H54 (cell line): ENCODE measurements at regions not wholly inside any gene's neighbourhood (a gene's known extent, or its start where the extent isn't known, plus 50 kb on each side); places are given as distances from the start of the nearest gene placed in this dataset.
"Not testable (repeated sequence)": the region's sequence is repeated elsewhere in the genome, so short reads cannot be mapped to it uniquely, and the experiment has no call there.

Experiments
- DNase-seq: peaks from one replicate; pipeline ENCODE4 v3.0.0; 2011; ENCODE audit warnings: low spot score, mixed read lengths; ENCODE audit not compliant: insufficient read length
- FAIRE-seq: peaks from 3 replicates; lab custom pipeline; 2011; peaks lifted over from hg19 to GRCh38; lab: Jason Lieb, UNC
- POLR2A ChIP-seq: IDR thresholded peaks from 2 replicates; pipeline ENCODE4 v1.6.1; 2011; ENCODE audit warnings: low read depth, mild to moderate bottlenecking, low read length

DNA sequence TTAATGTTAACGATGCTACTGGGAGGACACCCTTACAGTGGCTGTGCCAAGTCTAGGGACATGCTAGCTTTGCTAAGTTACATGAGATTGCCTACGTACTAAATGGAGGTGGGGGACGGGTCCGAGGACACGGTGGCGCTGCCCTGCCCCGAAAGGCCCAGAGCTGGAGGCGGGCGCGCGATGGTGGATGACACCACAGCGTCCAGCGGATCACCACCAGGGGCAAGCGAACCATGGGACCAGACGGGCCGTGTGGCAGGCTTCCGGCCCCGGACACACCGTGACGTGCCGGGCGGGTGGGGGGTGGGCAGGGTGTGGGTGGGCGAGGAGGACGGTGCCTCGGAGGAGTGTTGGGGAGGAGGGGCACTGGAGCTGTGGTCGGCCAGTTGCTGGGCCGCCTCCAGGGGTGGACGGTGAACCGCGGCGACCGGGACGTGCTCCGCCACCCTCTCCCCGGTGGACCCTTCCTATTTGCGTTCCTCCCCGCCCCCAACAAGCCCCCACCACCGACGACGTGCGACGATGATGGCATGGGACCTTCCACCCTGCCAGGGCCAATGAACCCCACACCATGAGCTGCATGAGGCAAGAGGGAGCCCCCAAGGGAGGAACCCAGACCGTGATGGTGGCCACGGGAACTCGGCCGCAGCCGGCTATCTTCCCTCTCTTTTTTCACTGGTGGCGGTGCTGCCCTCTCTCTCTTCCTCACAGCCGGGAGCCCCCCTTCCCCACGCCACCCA, 773.3 kb upstream of the DEFB115 start:
- no peak for TF ChIP-seq POLR2A
- FAIRE-seq: no peak
- no peak for DNase-seq

DNA sequence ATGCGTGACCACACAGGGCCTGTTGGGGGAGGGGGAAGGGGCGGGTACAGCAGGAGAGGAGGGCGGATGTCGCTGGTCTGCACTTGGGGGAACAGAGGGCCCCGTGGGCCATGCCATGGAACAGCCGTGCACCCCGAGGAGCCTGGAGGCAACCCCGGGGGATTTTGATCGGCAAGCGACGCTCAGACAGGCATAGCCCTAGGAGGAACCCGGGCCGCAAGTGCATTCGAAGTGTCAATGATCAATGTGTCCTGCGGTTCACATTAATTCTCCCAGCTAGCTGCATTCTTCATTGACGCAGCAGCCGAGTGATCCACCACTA, 772.8 kb upstream of the DEFB115 start:
- no peak for FAIRE-seq
- no peak for TF ChIP-seq POLR2A
- no peak for DNase-seq

DNA sequence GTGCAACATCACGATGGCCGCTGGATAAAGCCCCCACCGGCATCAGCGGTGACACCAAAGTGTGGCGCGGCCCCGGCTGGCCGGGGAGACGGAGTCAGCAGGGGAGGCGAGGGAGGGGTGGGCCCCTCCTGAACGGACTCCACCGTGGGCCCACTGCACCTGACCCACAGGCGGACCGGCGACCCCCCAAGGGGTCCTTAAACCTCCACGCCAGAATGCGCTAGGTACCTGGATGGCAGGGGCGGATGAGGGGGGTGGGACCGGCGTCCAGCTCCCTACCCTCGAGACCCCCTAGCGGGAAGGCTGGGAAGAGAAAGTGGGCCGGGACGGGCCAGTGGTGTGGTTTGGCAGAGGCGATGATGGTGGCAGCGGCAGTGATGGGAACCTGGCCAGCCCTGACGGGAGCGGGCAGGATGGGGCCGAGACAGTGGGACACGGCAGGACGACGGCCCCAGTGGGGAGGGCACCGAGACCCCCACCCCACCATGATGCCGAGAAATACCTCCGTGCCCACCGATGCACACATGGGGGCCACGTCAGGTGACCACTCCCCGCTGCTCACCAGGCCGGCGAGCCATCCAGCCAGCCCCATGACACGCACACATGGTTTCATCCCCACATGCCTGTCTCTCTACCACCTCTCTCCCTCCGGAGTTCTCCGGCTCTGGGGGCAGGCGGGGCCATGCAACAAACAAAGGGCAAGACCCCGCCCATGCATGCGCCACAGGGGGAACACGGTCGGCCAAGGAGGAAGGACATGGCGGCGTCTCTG, 771.9 kb upstream of the DEFB115 start:
- DNase-seq (no peak), FAIRE-seq (no peak)
- no peak for TF ChIP-seq POLR2A

DNA sequence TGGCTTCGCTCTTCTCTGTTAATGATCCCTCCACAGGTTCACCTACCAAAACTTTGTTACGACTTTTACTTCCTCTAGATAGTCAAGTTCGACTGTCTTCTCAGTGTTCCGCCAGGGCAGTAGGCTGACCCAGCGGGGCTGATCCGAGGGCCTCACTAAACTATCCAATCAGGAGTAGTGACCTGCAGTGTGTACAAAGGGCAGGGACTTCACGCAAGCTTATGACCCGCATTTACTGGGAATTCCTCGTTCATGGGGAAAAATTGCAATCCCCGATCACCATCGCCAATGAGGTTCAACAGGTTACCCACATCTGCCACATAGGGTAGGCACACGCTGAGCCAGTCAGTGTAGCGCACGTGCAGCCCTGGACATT, 771.4 kb upstream of the DEFB115 start:
- no peak for TF ChIP-seq POLR2A
- FAIRE-seq (no peak), DNase-seq (no peak)

DNA sequence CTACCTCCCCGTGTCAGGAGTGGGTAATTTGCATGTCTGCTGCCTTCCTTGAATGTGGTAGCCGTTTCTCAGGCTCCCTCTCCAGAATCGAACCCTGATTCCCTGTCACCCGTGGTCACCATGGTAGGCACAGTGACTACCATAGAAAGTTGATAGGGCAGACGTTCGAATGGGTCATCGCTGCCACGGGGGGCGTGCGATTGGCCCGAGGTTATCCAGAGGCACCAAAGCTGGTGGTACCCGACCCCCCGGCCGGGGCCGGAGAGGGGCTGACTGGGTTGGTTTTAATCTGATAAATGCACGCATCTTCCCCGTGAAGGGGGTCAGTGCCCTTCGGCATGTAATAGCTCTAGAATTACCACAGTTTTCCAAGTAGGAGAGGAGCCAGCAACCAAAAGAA, 770.0 kb upstream of the DEFB115 start:
- FAIRE-seq, DNase-seq: not testable (repeated sequence)

DNA sequence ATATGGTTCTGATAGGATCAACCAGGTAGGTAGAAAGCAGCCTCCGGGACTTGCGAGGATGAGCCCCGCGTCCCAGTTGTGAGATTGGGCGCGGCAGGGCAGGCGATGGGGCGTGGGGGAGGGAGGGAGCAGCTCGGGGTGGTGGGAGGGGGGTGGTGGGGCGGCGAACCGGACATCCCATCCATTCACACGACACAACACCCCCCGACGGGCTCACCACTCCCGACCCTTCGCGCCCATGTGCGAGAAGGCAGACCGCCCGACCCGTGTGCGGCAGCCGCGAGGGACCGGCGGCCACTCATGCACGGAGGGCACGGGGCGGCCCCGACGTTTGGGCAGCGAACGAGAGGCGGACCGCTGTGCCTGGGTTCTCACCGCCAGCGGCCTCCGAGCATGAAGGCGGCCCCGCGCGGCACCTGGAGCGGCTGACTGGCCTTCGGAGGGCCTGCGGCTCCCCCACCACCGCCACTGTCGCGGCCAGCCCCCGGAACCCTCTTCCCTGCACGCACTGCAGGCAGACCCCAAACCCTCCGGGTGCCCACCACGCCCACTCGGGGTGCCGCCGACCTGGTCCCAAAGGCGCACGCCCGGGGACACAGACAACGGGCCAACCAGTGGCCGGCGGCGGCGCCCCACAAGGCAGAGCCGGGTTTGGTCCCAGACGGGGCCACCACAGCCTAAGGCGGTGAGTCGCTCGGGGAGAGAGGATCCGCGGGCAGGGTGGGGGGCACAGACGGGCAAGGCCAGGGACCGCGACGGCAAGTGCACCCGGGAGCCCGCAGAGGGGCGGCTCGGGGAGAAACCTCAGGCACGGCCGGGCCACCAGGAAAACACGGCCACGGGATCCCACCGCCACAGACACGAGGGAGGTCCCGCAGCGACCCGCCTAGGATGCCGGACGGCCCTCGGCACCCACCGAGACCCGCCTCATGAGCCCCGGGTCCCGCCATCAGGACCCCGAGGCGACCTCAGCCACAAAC, 769.2 kb upstream of the DEFB115 start:
- FAIRE-seq (no peak), DNase-seq (no peak)
- no peak for TF ChIP-seq POLR2A

DNA sequence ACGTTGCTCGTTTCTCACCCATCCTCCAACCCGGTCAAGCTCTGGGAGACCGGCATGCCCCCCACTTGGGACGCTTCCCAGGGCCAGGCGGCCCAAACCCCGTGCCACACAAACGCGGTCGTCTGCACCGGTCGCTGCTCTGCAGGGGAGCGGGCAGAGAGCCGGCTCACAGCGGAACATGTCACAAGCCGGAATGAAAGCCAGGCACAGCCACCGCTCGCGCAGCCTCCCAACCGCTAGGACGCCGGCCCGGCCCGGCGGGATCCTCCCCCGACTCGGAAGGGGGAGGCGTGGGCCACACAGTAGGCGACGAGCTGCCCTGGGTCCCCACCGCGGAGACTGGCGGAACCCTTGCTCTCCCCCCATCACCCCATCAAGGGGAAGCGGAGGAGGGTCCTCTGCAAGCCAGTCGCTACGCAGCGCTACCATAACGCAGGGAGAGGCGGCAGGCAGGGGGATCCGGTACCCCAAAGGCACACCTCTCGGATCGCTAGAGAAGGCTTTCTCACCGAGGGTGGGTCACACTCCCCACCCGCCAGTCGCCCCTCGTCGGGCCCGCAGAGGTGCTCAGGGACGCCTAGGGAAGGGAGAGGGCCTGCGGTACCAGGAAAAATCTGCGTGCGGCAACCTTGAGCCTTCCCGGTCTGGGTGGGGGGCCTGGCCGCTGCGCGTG, 768.4 kb upstream of the DEFB115 start:
- FAIRE-seq (no peak), DNase-seq (no peak)
- no peak for TF ChIP-seq POLR2A

DNA sequence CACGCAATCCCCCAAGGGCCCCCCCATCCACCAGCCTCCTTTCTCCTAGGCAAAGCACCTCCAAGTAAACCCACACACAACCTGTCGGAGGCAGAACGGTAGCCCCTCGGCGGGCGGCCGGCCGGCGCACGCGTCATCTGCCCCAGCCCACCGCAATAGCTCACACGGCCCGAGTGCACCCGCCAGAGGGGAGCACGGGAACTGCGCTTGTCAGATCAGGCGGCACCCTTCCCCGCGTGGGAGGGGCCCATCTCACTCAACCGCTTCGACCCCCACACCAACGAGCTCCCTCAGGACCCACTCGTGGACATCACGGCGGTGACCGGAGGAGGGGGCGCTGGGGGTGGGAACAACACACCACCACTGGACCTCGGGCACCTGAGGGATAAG, 767.9 kb upstream of the DEFB115 start:
- DNase-seq (no peak), FAIRE-seq (no peak)
- no peak for TF ChIP-seq POLR2A

DNA sequence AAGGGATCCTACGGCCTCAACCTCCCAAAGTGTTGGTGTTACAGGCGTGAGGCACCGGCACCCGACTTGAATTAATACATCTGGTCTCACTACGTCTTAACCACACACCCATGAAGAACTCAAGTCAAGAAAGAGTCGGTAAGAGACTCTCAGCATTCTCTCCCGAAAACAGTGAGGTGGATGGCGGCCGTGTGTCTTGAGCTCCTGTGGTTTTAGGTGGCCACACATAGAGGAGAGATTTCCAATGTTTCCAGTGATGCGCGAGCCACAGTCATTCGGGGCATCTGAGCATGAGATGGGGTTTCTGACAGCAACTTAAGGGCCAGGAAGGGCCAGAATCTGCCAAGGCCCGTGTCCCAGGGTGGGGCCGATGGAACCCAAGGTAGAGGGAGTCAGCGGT, 766.4 kb upstream of the DEFB115 start:
- DNase-seq: no peak
- TF ChIP-seq POLR2A: no peak

DNA sequence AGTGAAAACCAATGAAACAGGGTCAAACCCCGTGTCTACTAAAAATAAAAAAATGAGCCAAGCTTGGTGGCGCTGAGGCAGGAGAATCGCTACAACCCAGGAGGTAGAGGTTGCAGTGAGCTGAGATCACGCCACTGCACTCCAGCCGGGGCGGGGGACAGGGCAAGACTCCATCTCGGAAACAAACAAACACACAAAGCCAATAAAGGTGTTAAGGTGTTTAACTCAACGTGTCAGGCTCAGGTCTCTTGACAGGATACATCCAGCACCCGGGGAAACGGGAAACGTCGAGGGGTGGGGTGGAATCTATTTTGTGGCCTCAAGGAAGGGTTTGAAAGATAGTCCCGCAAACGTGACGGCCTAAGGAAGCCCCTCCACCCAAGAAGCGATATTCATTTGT, 760.8 kb upstream of the DEFB115 start:
- not testable (repeated sequence) for DNase-seq, FAIRE-seq

More for the DNA sequence above, 766.4 kb upstream of the DEFB115 start:
- no peak for FAIRE-seq

DNA sequence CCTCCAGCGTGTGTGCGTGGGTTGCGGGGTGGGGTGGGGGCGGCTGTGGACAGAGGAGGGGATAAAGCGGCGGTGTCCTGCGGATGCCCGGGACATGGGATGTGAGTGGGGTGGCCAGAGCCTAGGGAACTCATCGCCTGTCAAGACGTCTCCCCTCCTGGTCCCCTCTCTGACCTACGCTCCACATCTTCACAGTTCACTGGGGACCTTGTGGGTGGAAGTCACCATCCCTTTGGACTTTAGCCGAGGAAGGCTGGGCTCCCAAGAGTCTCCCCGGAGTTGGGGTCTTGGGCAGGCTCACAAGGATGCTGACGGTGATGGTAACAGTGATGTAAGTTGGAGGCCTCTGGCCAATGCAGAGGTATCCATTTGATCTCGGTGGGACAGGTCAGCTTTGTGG, 760.3 kb upstream of the DEFB115 start:
- DNase-seq, FAIRE-seq: not testable (repeated sequence)

DNA sequence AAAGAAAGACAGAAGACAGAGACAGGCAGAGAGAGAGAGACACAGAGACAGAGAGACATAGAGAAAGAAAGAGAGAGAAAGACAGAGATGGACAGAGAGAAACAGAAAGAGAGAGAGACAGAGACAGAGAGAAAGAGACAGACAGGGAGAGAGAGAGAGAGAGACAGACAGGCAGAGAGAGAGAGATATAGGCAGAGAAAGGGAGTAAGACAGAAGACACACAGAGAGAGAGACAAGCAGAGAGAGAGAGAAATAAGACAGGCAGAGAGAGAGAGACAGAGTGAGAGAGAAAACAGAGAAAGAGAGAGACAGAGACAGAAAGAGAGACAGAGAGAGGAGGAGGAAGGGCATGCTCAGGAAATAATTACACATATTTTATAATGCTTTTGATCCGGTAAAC, 758.3 kb upstream of the DEFB115 start:
- DNase-seq (no peak), FAIRE-seq (no peak)
- TF ChIP-seq POLR2A: no peak

DNA sequence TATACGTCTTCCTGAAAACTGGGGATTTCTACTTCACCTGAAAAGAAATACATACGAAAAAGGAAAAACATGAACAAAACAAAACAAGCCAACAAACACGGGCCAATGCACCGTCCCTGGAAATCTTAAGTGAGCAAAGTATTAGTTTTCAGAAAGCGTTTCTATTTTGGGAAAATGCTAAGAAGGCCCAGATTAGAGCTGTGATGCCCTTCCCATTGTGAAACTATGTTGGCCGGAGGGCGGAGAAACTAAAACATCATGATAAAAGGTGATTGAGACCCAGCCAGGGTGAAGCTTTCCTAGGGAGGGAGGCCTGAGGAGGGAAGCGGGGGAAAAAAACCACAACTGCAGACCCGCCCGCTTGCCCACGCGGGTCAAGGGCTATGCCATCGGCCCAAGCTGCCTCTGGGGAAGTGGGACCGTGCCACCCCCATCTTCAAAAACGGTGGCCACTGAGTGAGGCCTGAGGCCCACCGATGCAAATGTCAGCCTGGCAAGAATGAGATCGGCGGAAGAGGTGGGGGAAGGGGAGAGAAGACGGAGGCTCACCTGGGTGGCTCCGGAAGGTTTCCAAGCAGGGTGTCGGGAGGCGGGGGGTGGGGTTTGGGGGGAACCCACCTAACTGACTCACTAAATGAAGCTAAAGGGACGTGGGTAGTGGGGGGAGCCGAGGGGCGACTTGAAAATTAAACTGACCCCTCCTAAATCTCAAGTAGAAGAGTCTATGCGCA, 757.6 kb upstream of the DEFB115 start:
- not testable (repeated sequence) for FAIRE-seq, DNase-seq

DNA sequence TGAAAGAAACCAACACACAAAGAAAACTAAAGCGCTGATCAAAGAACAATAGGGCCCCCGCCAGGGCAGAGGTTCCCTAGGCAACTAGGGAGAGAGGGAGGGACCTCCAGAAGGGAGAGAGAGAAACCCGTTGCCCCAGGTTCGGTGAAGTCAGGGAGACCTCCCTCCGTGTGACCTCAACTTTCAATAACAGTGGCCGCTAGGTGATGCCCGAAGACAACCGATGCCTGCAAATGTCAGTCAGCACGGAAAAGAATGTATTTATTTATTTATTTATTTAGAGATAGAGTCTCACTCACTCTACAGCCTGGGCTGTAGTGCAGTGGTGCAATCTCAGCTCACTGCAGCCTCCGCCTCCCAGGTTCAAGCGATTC, 757.0 kb upstream of the DEFB115 start:
- DNase-seq, FAIRE-seq: not testable (repeated sequence)
